ENCODE measurements at regions not wholly inside any gene's neighbourhood (a gene's known extent, or its start where the extent isn't known, plus 50 kb on each side); places are given as distances from the start of the nearest gene placed in this dataset.

DNA sequence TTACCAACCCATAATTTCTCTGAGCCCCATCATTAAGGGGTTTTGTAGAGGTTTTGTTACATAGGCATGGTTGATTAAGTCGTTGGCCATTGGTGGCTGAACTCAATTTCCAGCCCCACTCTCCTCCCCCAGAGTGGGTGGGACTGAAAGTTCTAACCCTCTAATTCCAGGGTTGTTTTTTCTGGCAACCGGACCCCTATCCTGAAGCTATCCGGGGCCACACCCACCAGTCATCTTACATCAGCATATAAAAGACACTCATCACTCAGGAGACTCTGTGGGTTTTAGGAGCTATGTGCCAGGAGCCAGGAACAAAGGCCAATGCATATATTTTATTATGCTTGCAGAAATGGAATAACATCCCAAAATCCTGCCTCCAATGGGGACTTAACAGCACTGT is 186.0 kb downstream of the NXNL2 start:
- Mint-ChIP-seq H3K4me1 (ENCODE audit: low read depth, unreplicated experiment) (no peaks in the 10 kb centered on the region), H3K27me3 (ENCODE audit: unreplicated experiment) (peaks cover 15% of the 10 kb centered on the region), H3K27ac (ENCODE audit: unreplicated experiment) (no peak overlapping the region), H3K4me3 (ENCODE audit: low read depth, unreplicated experiment) (no peak overlapping the region), H3K36me3 (ENCODE audit: insufficient read depth, unreplicated experiment) (no peaks in the 10 kb centered on the region), H3K9me3 (ENCODE audit: low read depth, unreplicated experiment) (no peaks in the 10 kb centered on the region)
- no TSS peak for BruUV-seq (replicated peaks)
- TF ChIP-seq, protein P1, sequence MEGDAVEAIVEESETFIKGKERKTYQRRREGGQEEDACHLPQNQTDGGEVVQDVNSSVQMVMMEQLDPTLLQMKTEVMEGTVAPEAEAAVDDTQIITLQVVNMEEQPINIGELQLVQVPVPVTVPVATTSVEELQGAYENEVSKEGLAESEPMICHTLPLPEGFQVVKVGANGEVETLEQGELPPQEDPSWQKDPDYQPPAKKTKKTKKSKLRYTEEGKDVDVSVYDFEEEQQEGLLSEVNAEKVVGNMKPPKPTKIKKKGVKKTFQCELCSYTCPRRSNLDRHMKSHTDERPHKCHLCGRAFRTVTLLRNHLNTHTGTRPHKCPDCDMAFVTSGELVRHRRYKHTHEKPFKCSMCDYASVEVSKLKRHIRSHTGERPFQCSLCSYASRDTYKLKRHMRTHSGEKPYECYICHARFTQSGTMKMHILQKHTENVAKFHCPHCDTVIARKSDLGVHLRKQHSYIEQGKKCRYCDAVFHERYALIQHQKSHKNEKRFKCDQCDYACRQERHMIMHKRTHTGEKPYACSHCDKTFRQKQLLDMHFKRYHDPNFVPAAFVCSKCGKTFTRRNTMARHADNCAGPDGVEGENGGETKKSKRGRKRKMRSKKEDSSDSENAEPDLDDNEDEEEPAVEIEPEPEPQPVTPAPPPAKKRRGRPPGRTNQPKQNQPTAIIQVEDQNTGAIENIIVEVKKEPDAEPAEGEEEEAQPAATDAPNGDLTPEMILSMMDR (IDR thresholded peaks at IDR 0.05; ENCODE audit: unreplicated experiment): no peak
- CTCF ChIA-PET: no interaction called here
- DNase-seq: no peak
- intact Hi-C loops (cut with micrococcal nuclease; ENCODE audit: unreplicated experiment): no loop called here

DNA sequence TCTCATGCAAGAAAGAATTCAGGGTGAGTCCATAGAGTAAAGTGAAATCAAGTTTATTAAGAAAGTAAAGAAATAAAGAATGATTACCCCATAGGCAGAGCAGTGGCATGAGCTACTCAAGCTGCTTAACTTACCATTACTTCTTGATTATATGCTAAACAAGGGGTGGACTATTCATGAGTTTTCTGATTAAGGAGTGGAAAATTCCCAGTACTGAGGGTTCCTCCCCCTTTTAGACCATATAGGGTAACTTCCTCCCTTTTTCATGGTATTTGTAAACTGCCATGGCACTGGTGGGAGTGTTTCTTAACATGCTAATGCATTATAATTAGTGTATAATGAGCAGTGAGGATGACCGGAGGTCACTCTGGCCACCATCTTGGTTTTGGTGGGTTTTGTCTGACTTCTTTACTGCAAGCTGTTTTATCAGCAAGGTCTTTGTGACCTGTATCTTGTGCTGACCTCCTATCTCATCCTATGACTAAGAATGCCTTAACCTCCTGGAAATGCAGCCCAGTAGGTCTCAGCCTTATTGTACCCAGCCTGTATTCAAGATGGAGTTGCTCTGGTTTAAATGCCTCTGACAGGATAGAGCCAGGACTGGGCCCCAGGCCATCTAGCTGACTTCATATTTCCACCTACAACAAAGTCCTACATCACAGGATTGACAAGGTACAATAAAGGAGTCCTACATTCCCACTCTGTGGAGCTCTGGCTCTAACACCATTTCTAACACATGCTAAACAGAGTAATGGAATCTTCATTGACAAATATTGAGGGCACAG is 186.7 kb downstream of the NXNL2 start:
- Mint-ChIP-seq H3K27ac (ENCODE audit: unreplicated experiment) (no peak overlapping the region), H3K36me3 (ENCODE audit: insufficient read depth, unreplicated experiment) (no peaks in the 10 kb centered on the region), H3K27me3 (ENCODE audit: unreplicated experiment) (peaks cover 18% of the 10 kb centered on the region), H3K9me3 (ENCODE audit: low read depth, unreplicated experiment) (no peaks in the 10 kb centered on the region), H3K4me3 (ENCODE audit: low read depth, unreplicated experiment) (no peak overlapping the region), H3K4me1 (ENCODE audit: low read depth, unreplicated experiment) (no peaks in the 10 kb centered on the region)
- no peak for DNase-seq
- TF ChIP-seq, protein P1 (IDR thresholded peaks at IDR 0.05; ENCODE audit: unreplicated experiment): no peak
- BruUV-seq (replicated peaks): no TSS peak
- CTCF ChIA-PET: no interaction called here
- intact Hi-C loops (cut with micrococcal nuclease; ENCODE audit: unreplicated experiment): loop anchor here (2.0 kb wide), 1 partner anchor 279 kb away; no protein-coding TSS in a partner anchor

DNA sequence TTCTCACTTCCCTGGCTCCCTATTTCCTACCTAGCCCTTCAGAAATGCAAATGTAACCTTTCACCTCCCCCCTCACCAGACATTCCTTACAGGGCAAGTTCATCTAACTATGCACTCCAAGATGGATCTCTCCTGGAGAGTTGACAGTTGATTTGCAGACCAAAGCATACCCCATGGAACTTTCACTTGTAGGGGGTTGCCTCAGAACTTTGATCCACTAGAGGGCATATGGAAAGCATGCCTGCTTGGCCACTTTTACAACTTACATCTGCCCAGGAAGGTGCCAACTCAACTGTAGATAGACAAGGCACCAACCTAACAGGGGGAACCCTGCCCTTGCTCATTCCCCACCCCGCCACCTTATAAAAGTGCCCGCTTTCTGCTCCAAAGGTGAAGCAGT is 187.8 kb downstream of the NXNL2 start:
- intact Hi-C loops (cut with micrococcal nuclease; ENCODE audit: unreplicated experiment): loop anchor here (2.0 kb wide), 1 partner anchor 278 kb away; no protein-coding TSS in a partner anchor
- no peaks in the 10 kb centered on the region for H3K4me1 Mint-ChIP-seq (ENCODE audit: low read depth, unreplicated experiment)
- H3K36me3 Mint-ChIP-seq (ENCODE audit: insufficient read depth, unreplicated experiment): no peaks in the 10 kb centered on the region
- peaks cover 27% of the 10 kb centered on the region for H3K27me3 Mint-ChIP-seq (ENCODE audit: unreplicated experiment)
- CTCF ChIA-PET: no interaction called here
- no peak for DNase-seq
- H3K4me3 Mint-ChIP-seq (ENCODE audit: low read depth, unreplicated experiment): no peak overlapping the region
- no TSS peak for BruUV-seq (replicated peaks)
- TF ChIP-seq, protein P1 (IDR thresholded peaks at IDR 0.05; ENCODE audit: unreplicated experiment): no peak
- no peaks in the 10 kb centered on the region for H3K9me3 Mint-ChIP-seq (ENCODE audit: low read depth, unreplicated experiment)
- H3K27ac Mint-ChIP-seq (ENCODE audit: unreplicated experiment): no peak overlapping the region

DNA sequence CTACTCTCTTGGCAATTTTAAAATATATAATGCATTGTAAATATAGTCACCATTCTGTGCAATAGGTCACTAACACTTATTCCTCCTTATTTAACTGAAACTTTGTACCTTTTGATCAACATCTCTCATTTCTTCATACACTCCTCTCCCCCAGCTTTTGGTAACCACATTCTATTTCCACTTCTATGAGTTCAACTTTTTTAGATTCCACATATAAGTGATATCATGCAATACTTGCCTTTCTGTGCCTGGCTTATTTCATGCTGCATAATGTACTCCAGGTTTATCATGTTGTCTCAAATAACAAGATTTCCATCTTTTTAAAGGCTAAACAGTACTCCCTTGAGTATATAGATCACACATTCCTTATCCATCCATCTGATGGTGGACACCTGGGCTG is 188.8 kb downstream of the NXNL2 start:
- Mint-ChIP-seq H3K4me3 (ENCODE audit: low read depth, unreplicated experiment) (no peak overlapping the region), H3K4me1 (ENCODE audit: low read depth, unreplicated experiment) (no peaks in the 10 kb centered on the region), H3K36me3 (ENCODE audit: insufficient read depth, unreplicated experiment) (no peaks in the 10 kb centered on the region), H3K27me3 (ENCODE audit: unreplicated experiment) (peaks cover 25% of the 10 kb centered on the region), H3K27ac (ENCODE audit: unreplicated experiment) (no peak overlapping the region), H3K9me3 (ENCODE audit: low read depth, unreplicated experiment) (no peaks in the 10 kb centered on the region)
- BruUV-seq (replicated peaks): no TSS peak
- DNase-seq: no peak
- TF ChIP-seq, protein P1 (IDR thresholded peaks at IDR 0.05; ENCODE audit: unreplicated experiment): no peak
- CTCF ChIA-PET: no interaction called here
- intact Hi-C loops (cut with micrococcal nuclease; ENCODE audit: unreplicated experiment): loop anchor here (2.0 kb wide), 1 partner anchor 277 kb away; no protein-coding TSS in a partner anchor

Data from Calu3 (cell line).